Testis (tissue), 2 donors: ENCODE measurements at regions not wholly inside any gene's neighbourhood (a gene's known extent, or its start where the extent isn't known, plus 50 kb on each side); places are given as distances from the start of the nearest gene placed in this dataset.

ENCODE experiments used
- DNase-seq: peaks from one replicate; pipeline ENCODE4 v3.0.0-alpha.2; 2019
- H3K27ac ChIP-seq, 2 donors: fragments of 200-600 bp; sonication (generic); one replicate each; pipeline ENCODE4 v1.5.1; 2019
- H3K27me3 ChIP-seq: fragments of 200-600 bp; sonication (generic); one replicate; pipeline ENCODE4 v1.5.1; 2019
- H3K36me3 ChIP-seq: fragments of 200-600 bp; sonication (generic); one replicate; pipeline ENCODE4 v1.5.1; 2017; ENCODE audit warnings: low read depth; ENCODE audit errors: missing control alignments
- H3K4me1 ChIP-seq: fragments of 200-600 bp; sonication (generic); one replicate; pipeline ENCODE4 v1.5.1; 2019
- H3K4me3 ChIP-seq, 2 donors: fragments of 200-600 bp; sonication (generic); one replicate each; pipeline ENCODE4 v1.5.1; 2017 to 2019
- H3K9me3 ChIP-seq: fragments of 200-600 bp; sonication (generic); one replicate; pipeline ENCODE4 v1.5.1; 2017
- POLR2A ChIP-seq: fragments of 450-650 bp; IDR thresholded peaks from one replicate; pipeline ENCODE4 v1.6.1; 2017; ENCODE audit warnings: antibody characterized with exemption, mild to moderate bottlenecking, moderate library complexity
- WGBS, 2 donors: methylation state at CpG; one replicate each; pipeline ENCODE4 v1.1.5; 2018; 5-methylcytosine and 5-hydroxymethylcytosine counted together
- intact Hi-C: fragments of 100-400 bp; cut with DNase I; formaldehyde crosslinking; loops from one replicate; pipeline ENCODE4 v1.15.1; 2023; ENCODE audit warnings: low total_unique reads
- TF ChIP-seq, protein P1 (sequence below), 3 experiments: fragments of 450-650 bp in 2 of 3; fragments of 200-600 bp in 1 of 3; sonication (generic) in 1 of 3; IDR thresholded peaks; one replicate each; pipeline ENCODE4 v1.5.1; 2016 to 2019; ENCODE audit warnings: antibody characterized with exemption in 3 of 3, mild to moderate bottlenecking in 2 of 3, moderate library complexity in 1 of 3

DNA sequence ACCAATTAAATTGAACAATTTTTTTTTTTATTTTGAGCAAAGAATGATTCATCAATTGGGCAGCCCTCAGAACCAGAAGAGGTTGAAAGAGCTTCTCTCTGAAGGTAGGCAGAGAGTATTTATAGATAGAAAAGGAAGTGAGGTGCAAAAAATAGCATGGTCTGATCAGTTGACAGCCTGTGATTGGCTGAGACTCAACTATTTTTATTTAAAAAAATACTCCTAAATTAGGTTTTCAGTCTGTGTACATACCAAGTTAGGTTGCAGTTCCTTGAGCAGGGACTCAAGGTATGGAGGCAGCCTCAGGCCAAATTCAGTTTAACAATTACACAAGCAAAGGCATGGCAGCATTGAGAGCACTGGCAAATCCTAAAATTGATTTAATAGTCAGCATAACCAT is 1074.7 kb downstream of the SORCS1 start:
- no peaks in the 10 kb centered on the region for H3K4me1 ChIP-seq
- no peaks in the 10 kb centered on the region for H3K36me3 ChIP-seq
- no peaks in the 10 kb centered on the region for H3K9me3 ChIP-seq
- no peak for DNase-seq
- H3K4me3 ChIP-seq: no peak overlapping the region
- no peaks in the 10 kb centered on the region for H3K27me3 ChIP-seq
- intact Hi-C loops: no loop called here
- no peak for TF ChIP-seq POLR2A
- TF ChIP-seq, protein P1, sequence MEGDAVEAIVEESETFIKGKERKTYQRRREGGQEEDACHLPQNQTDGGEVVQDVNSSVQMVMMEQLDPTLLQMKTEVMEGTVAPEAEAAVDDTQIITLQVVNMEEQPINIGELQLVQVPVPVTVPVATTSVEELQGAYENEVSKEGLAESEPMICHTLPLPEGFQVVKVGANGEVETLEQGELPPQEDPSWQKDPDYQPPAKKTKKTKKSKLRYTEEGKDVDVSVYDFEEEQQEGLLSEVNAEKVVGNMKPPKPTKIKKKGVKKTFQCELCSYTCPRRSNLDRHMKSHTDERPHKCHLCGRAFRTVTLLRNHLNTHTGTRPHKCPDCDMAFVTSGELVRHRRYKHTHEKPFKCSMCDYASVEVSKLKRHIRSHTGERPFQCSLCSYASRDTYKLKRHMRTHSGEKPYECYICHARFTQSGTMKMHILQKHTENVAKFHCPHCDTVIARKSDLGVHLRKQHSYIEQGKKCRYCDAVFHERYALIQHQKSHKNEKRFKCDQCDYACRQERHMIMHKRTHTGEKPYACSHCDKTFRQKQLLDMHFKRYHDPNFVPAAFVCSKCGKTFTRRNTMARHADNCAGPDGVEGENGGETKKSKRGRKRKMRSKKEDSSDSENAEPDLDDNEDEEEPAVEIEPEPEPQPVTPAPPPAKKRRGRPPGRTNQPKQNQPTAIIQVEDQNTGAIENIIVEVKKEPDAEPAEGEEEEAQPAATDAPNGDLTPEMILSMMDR (IDR thresholded peaks at IDR 0.05): no peak
- no peak overlapping the region for H3K27ac ChIP-seq

DNA sequence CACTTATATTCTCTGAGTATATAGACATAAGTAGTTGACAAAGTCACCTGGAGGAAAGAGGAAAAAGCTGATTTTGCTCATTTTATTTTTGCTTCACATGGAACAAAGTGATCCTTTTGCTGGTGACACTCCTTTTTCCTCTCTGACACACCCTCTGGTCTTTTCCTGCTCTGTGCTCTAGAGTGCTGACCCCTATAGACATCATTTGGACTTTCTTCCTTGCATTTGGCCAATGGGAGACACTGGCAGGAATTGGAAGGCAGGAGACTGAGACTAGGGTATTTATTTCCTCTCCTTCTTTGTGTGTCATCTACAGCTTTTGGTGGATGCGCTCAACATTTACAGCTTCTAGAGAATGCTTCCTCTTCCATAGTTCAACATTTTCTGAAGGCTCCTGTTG is 1078.1 kb downstream of the SORCS1 start:
- H3K36me3 ChIP-seq: no peaks in the 10 kb centered on the region
- WGBS, 2 donors: 94% methylated on average over 1 of the region's 1 CpG

DNA sequence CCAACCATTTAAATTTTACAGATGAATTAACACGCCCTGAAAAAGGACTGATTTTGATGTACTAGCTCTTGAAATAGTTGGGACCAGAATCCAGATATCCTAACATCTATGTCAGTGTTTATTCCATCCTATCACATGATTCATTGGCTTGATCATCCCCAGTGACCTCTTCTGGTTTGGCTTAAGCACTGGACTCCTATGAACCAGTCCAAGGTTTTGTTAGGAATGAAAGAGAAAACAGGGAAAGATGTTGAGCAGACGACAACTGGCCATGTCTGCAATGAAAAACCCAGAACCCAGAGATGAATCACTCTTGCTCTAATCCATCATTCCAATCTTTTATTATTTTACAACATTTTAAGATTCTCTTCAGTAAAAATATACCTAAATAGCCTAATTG is 1080.9 kb downstream of the SORCS1 start:
- Histone ChIP-seq H3K27ac (no peak overlapping the region), H3K36me3 (no peaks in the 10 kb centered on the region), H3K27me3 (no peaks in the 10 kb centered on the region), H3K4me3 (no peak overlapping the region), H3K4me1 (no peaks in the 10 kb centered on the region), H3K9me3 (no peaks in the 10 kb centered on the region)
- no peak for DNase-seq
- intact Hi-C loops: no loop called here
- 52 to 96% methylated on average over 2 of the region's 2 CpGs for WGBS, 2 donors
- TF ChIP-seq, protein P1 (IDR thresholded peaks at IDR 0.05): no peak
- TF ChIP-seq POLR2A: no peak

More for the DNA sequence above, 1078.1 kb downstream of the SORCS1 start:
- TF ChIP-seq POLR2A: no peak
- TF ChIP-seq, protein P1 (IDR thresholded peaks at IDR 0.05): no peak
- no peaks in the 10 kb centered on the region for H3K27me3 ChIP-seq
- no peaks in the 10 kb centered on the region for H3K4me1 ChIP-seq
- DNase-seq: no peak
- H3K4me3 ChIP-seq: no peak overlapping the region
- intact Hi-C loops: no loop called here
- no peak overlapping the region for H3K27ac ChIP-seq
- H3K9me3 ChIP-seq: no peaks in the 10 kb centered on the region

DNA sequence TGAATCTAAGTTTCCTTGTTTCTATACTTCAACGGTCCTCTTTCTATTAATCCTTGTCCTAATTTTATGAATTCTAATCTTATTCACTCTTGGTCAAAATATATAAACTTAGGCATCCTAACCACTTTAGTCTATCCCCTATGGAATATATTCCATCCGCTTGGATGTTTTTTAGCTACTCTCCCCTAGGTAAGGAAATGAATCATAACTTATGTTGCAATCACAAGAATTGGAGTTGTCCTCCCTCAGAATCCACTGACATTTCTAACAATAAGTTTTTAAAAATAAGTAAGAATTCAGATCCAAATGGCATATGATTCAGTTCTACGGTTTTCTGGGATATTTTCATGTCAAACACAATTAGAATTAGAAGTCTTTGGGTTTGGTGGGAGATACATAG is 1081.6 kb downstream of the SORCS1 start:
- 86 to 93% methylated on average over 3 of the region's 3 CpGs for WGBS, 2 donors
- DNase-seq: no peak
- Histone ChIP-seq H3K4me1 (no peaks in the 10 kb centered on the region), H3K4me3 (no peak overlapping the region), H3K27me3 (no peaks in the 10 kb centered on the region), H3K9me3 (no peaks in the 10 kb centered on the region), H3K36me3 (no peaks in the 10 kb centered on the region), H3K27ac (no peak overlapping the region)
- no peak for TF ChIP-seq POLR2A
- intact Hi-C loops: no loop called here

DNA sequence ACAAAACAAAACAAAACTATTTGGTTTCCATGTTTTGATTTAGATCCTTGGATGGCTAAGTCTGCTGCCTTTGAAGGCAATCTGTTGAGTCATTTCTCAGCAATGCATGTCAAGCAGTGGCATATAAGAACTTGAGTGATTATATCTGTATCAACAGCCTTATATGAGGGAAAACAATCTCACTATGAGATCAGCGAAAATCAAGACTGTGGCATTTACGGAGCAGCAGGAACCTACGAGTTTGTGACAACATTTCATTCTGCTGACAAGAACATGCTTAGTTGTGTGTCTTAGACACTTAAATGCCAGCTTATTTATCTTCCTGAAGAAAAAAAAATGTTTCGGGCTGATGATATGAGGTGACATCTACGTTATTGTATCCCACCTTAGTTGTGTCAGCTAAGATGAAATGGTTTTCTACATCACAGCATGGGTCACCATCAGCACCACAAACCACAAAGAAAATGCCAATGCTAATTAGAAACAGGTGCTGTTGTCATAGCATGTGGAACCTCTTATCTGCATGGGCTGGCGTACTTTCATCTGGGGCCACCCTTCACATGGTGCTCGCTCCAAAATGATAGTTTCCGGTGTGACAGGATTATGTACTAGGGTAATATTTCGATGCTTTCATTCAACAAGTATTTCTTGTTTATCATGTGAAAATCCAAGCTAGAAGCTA is 1085.5 kb downstream of the SORCS1 start:
- Histone ChIP-seq H3K4me3 (no peak overlapping the region), H3K27ac (no peak overlapping the region), H3K4me1 (no peaks in the 10 kb centered on the region), H3K36me3 (no peaks in the 10 kb centered on the region), H3K27me3 (no peaks in the 10 kb centered on the region), H3K9me3 (no peaks in the 10 kb centered on the region)
- intact Hi-C loops: no loop called here
- no peak for DNase-seq
- 76 to 80% methylated on average over 9 of the region's 9 CpGs for WGBS, 2 donors
- TF ChIP-seq, protein P1 (IDR thresholded peaks at IDR 0.05): no peak
- TF ChIP-seq POLR2A: no peak
